ENCODE measurements at regions not wholly inside any gene's neighbourhood (a gene's known extent, or its start where the extent isn't known, plus 50 kb on each side); places are given as distances from the start of the nearest gene placed in this dataset.

- TF ChIP-seq EZH2phosphoT487 (IDR thresholded peaks at IDR 0.05; ENCODE audit: borderline replicate concordance, low read depth, low read length) (no peak), CTCF (conservative IDR thresholded peaks at IDR 0.05; ENCODE audit: low read length) (no peak)
Observed at GRCh38 chr2:40886655-40887054, 434.8 kb upstream of the SLC8A1 start.
